Neural progenitor cell (in vitro differentiated cells): ENCODE measurements at regions not wholly inside any gene's neighbourhood (a gene's known extent, or its start where the extent isn't known, plus 50 kb on each side); places are given as distances from the start of the nearest gene placed in this dataset.

ENCODE experiments used
- EZH2 ChIP-seq: fragments of 200-600 bp; sonication (generic); IDR thresholded peaks from 2 replicates; pipeline ENCODE4 v1.6.1; 2017; ENCODE audit warnings: antibody characterized with exemption, mild to moderate bottlenecking, moderate library complexity
- EZH2phosphoT487 ChIP-seq: fragments of 200-600 bp; sonication (generic); IDR thresholded peaks from 2 replicates; pipeline ENCODE4 v1.6.1; 2017; ENCODE audit warnings: antibody characterized with exemption
- TF ChIP-seq, protein P1 (sequence below): fragments of 200-600 bp; sonication (generic); IDR thresholded peaks from 2 replicates; pipeline ENCODE4 v1.5.1; 2017; ENCODE audit warnings: antibody characterized with exemption, mild to moderate bottlenecking

DNA sequence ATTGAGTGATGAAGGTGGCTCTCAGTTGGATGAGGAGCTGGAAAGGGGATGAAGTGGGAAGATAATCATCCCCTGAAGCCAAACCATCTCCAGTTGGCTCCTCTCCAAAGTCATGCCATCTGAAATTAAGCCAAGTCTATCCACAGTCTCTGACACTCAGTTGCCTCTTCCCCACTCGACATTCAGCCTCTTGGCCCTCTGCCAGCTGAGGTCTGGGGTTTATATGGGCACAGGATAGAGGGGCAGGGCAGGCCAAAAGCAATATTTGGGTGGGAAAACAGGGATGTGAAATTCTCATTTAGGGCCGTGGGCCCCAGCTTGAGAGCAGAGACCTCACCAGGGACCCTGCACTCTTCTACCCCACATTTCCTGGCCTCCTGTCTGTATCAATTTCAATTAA lies 85.9 kb downstream of the SLITRK1 start:
- TF ChIP-seq EZH2 (no peak), EZH2phosphoT487 (no peak)
- TF ChIP-seq, protein P1, sequence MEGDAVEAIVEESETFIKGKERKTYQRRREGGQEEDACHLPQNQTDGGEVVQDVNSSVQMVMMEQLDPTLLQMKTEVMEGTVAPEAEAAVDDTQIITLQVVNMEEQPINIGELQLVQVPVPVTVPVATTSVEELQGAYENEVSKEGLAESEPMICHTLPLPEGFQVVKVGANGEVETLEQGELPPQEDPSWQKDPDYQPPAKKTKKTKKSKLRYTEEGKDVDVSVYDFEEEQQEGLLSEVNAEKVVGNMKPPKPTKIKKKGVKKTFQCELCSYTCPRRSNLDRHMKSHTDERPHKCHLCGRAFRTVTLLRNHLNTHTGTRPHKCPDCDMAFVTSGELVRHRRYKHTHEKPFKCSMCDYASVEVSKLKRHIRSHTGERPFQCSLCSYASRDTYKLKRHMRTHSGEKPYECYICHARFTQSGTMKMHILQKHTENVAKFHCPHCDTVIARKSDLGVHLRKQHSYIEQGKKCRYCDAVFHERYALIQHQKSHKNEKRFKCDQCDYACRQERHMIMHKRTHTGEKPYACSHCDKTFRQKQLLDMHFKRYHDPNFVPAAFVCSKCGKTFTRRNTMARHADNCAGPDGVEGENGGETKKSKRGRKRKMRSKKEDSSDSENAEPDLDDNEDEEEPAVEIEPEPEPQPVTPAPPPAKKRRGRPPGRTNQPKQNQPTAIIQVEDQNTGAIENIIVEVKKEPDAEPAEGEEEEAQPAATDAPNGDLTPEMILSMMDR, result no peak
